ENCODE measurements at regions not wholly inside any gene's neighbourhood (a gene's known extent, or its start where the extent isn't known, plus 50 kb on each side); places are given as distances from the start of the nearest gene placed in this dataset.

- Histone ChIP-seq H3K4me1 (peaks cover 0 to 10% (median 4%) of the 10 kb centered on the region in 4 donors), H3K4me3 (no peak overlapping the region), H3K27me3 (no peaks in the 10 kb centered on the region), H3K27ac (no peak overlapping the region), H3K36me3 (no peaks in the 10 kb centered on the region), H3K9me3 (no peaks in the 10 kb centered on the region)
- peak in 5 of 7 experiments; percentile 73 to 97 (median 96) for TF ChIP-seq CTCF (IDR thresholded peaks at IDR 0.05)
- TF ChIP-seq POLR2AphosphoS5 (IDR thresholded peaks at IDR 0.05), result no peak
- peak; percentile 69 to 91 for DNase-seq
- intact Hi-C loops (cut with DNase I; ENCODE audit: low total_unique reads), result no loop called here
- WGBS, 5 donors, result 7 to 12% (median 9%) methylated on average over 6 of the region's 6 CpGs
Measured at GRCh38 chr16:66315210-66315825, 51.2 kb upstream of the CDH5 start.

GRCh38 chr16:66311306-66311705 is 55.2 kb upstream of the CDH5 start:
- Histone ChIP-seq H3K4me3 (no peak overlapping the region), H3K9me3 (no peaks in the 10 kb centered on the region), H3K4me1 (peaks cover 0 to 10% (median 4%) of the 10 kb centered on the region in 4 donors), H3K27me3 (no peaks in the 10 kb centered on the region), H3K27ac (no peak overlapping the region), H3K36me3 (no peaks in the 10 kb centered on the region)
- no peak for DNase-seq
- intact Hi-C loops (cut with DNase I; ENCODE audit: low total_unique reads), result no loop called here
- TF ChIP-seq POLR2A (IDR thresholded peaks at IDR 0.05), result no peak
- no peak for TF ChIP-seq EP300 (IDR thresholded peaks at IDR 0.05)
- no peak for TF ChIP-seq POLR2AphosphoS5 (IDR thresholded peaks at IDR 0.05)
- TF ChIP-seq CTCF (IDR thresholded peaks at IDR 0.05), result no peak

GRCh38 chr16:66309215-66309807 is 57.2 kb upstream of the CDH5 start:
- Histone ChIP-seq H3K4me3 (no peak overlapping the region), H3K9me3 (no peaks in the 10 kb centered on the region), H3K4me1 (no peaks in the 10 kb centered on the region), H3K36me3 (no peaks in the 10 kb centered on the region), H3K27me3 (peaks cover 0 to 12% (median 0%) of the 10 kb centered on the region in 3 donors), H3K27ac (no peak overlapping the region)
- WGBS, 5 donors, result 86 to 92% (median 87%) methylated on average over 15 of the region's 15 CpGs
- intact Hi-C loops (cut with DNase I; ENCODE audit: low total_unique reads), result no loop called here
- DNase-seq, result no peak
- TF ChIP-seq EP300 (IDR thresholded peaks at IDR 0.05) (no peak), POLR2A (IDR thresholded peaks at IDR 0.05) (no peak), POLR2AphosphoS5 (IDR thresholded peaks at IDR 0.05) (no peak), CTCF (IDR thresholded peaks at IDR 0.05) (no peak)

- no peak for DNase-seq
- intact Hi-C loops (cut with DNase I; ENCODE audit: low total_unique reads), result no loop called here
- no peaks in the 10 kb centered on the region for H3K4me1 ChIP-seq
- no peaks in the 10 kb centered on the region for H3K36me3 ChIP-seq
- no peak overlapping the region for H3K27ac ChIP-seq
- peaks cover 0 to 17% (median 0%) of the 10 kb centered on the region in 3 donors for H3K27me3 ChIP-seq
- WGBS, 5 donors, result 87 to 96% (median 93%) methylated on average over 5 of the region's 5 CpGs
- no peak for TF ChIP-seq EP300 (IDR thresholded peaks at IDR 0.05)
- TF ChIP-seq POLR2AphosphoS5 (IDR thresholded peaks at IDR 0.05), result no peak
- no peak for TF ChIP-seq POLR2A (IDR thresholded peaks at IDR 0.05)
- TF ChIP-seq CTCF (IDR thresholded peaks at IDR 0.05), result no peak
- no peaks in the 10 kb centered on the region for H3K9me3 ChIP-seq
- H3K4me3 ChIP-seq, result no peak overlapping the region
Measured at GRCh38 chr16:66308096-66308495, 58.4 kb upstream of the CDH5 start.
